GM21390 (cell line): ENCODE measurements at regions not wholly inside any gene's neighbourhood (a gene's known extent, or its start where the extent isn't known, plus 50 kb on each side); places are given as distances from the start of the nearest gene placed in this dataset.
"Not testable (repeated sequence)": the region's sequence is repeated elsewhere in the genome, so short reads cannot be mapped to it uniquely, and the experiment has no call there.

ENCODE experiments used
- ATAC-seq: cut with Tn5 transposase; IDR thresholded peaks from one replicate; pipeline ENCODE4 v1.9.1; 2021; ENCODE audit not compliant: unreplicated experiment

DNA sequence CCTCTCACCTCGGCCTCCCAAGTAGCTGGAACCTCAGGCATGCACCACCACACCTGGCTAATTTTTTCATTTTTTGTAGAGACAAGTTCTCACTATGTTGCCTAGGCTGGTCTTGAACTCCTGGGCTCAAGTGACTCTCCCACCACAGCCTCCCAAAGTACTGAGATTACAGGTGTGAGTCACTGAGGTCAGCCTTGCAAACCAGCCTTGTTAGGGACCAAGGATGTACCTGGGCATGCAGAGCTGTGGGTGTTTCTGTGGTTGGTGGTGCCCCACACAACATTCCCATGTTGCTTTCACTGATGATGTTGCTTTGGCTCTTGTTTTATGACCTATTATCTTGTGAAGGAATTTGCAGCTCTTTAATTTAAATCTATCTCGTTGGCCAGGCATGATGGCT is 54.8 kb downstream of the OTUD1 start:
- ATAC-seq, result no peak

GRCh38 chr10:23496727-23497126 is 57.9 kb downstream of the OTUD1 start:
- ATAC-seq, result no peak

DNA sequence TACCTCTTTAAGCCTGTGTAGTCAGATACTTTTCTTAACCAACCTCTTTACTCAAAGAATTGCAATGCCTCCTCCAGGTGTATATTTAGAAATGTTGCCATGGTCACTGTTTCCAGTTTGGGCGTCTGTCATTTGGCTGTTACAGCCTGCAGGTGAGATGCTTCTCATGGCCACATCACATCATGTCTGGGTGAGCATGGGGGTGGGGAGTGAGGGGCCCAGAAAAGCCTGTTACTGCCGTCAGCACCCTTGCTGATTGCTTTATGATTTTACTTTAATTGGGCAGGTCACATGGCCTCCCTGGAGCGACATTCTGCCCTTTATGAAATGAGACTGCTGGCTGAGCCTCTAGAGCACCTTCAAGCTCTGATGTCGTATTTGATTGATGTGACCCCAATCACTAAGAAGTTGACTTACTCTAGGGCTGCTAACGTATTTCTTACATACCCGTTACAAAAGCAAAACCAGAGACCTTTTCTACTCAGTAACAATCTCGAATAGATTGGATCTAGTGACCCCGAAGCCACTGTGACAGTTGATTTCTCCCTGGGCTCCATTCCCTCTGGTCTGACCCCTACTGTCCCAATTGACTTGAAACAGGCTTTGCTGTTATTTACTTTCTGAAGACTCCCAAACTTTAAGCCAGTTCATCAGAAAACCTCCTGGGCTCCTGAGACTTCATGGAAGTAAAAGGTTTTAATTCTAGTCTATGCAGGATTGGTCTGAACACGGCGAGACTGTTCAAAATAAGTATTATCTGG is 60.7 kb downstream of the OTUD1 start:
- ATAC-seq, result no peak

- ATAC-seq, result no peak
Measured at GRCh38 chr10:23505797-23506465, 67.1 kb downstream of the OTUD1 start.

DNA sequence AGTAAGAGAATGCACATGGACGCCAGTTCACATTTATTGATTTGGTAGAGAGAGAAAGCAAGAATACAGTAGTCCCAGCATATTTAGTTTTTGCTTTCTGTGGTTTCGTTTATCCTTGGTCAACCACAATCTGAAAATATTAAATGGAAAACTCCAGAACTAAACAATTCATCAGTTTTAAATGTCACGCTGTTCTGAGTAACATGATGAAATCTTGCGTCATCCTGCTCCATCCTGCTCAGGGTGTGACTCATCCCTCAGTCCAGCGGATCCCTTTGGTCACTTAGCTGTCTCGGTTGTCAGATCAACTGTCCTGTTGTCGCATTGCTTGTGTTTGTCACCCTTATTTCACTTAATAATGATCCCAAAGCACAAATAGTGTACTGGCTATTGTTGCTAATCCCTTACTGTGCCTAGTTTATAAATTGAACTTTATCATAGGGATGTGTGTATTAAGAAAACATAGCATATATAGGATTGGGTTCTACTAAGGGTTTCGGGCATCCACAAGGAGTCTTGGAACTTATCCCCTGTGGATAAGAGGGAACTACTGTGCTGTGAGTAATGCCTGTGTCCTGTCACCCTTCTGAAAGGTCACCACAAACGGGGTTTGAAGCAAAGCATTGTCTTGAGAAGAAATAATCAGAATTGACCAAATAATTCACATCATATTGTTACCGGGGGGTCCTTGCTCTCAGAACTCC is 73.6 kb downstream of the OTUD1 start:
- ATAC-seq, result no peak

GRCh38 chr10:23513621-23514020 is 74.7 kb downstream of the OTUD1 start:
- not testable (repeated sequence) for ATAC-seq

- ATAC-seq, result no peak
Measured at GRCh38 chr10:23514321-23514720, 75.4 kb downstream of the OTUD1 start.

DNA sequence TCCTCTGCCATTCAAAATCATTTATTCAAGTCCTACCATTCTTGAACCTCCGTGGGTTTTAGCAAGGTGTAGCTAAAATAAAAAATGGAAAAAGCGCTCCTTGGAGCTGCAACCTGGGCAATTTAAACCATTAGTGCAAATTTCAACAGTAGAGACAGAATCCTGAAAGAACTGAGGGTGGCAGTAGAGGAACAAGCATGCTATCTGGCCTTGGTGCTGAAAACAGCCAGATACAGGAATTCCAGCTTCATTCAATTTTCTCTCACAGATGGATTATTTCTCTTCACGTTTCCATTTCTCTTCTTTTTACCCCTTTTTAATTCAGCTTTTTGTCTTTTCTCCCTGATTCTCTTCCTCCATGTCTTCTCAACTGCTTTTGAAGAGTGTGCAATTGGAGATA is 77.7 kb downstream of the OTUD1 start:
- no peak for ATAC-seq

- ATAC-seq, result no peak
Measured at GRCh38 chr10:23517155-23517554, 78.3 kb downstream of the OTUD1 start.

DNA sequence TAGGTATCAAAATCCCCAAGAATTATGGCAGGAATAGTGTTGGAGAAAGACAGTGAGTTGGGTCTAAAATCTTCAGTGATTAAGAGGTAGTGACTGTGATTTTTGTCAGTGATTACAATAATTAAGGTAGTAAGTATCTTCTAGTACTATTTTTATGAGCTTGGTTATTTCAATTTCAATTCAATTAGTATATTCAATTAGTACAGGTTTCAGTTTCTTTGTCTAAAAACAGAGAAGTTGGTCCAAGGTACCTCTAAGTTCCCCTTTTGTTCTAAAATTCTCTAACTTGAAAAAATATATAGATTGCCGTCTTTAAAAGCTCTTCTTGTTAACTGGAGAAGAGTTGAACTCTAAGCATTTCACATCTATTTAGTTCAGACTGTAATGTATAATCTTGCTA is 82.9 kb downstream of the OTUD1 start:
- no peak for ATAC-seq

DNA sequence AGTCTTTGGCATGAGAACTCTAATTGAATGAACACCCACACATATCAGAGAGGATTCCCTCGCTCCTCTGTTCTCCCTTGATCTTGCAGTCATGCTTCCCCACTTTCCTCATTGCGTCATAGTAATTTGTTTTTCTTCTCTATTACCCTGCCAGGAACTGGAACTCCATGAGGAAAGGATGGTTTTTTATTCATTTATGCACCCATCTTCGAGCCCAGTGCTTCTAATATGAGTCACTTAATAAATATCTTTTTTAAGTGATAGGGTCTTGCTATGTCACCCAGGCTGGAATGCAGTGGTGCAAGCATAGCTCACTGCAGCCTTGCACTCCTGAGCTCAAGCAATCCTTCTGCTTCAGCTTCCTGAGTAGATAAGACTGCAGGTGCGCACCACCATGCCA is 83.5 kb downstream of the OTUD1 start:
- ATAC-seq, result no peak

DNA sequence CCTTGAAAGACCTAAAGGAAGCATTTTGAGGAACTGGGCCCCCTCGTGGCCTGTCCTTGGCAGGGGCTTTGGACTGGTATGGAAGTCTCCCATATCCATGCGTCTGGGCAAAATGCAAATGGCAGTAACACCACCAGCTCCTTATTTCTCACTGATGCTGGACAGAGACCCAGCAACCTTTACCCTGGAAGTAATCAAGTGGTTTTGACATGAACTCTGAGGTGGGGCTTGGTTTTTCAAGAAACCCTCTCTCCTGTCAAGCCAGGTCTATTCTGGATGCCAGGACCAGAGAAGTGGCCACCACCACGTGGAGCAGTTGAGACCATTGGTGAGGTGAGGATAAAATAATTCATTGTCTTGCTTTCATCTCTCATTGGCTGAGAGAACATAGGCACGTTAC is 84.4 kb downstream of the OTUD1 start:
- ATAC-seq, result no peak

GRCh38 chr10:23525406-23525805 is 86.5 kb downstream of the OTUD1 start:
- ATAC-seq, result peak; percentile 65

GRCh38 chr10:23528419-23528818 is 89.5 kb downstream of the OTUD1 start:
- no peak for ATAC-seq

GRCh38 chr10:23529625-23530024 is 90.8 kb downstream of the OTUD1 start:
- ATAC-seq, result no peak

DNA sequence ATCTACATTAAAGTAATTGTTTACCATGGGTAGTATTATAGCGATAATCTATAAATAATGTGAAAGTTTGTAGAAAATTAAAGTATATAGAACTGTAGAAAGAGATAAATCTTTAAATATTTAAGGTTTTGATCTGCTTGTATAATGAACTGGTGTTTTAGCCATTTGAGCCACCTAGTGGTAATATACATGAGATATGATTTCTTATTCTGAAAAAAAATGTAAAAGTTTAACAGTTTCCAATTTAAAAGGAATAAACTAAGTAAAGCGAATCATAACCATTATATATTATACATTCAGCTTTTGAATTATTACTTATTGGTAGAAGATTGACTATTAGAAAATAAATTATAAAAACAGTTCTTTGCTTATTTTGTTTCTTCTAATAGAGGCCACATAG is 91.2 kb downstream of the OTUD1 start:
- ATAC-seq, result no peak

DNA sequence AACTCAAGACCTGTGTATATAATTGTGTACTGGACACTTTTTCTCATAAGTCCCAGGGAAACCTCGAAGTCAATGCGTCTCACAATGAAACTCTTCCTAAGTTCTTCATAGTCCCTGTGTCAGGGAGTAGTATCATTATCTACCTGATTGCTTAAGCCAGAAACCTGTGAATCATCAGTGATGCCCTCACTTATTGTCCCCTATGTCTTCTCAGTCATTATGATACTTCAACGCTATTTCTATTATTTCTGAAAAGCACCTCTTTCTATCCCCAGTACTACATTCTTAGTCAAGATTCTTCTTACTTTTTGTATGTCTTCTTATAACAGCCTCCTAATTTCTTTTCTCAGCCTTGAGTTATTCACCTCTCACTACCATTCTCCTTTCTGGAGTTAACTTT is 94.3 kb downstream of the OTUD1 start:
- ATAC-seq, result no peak

DNA sequence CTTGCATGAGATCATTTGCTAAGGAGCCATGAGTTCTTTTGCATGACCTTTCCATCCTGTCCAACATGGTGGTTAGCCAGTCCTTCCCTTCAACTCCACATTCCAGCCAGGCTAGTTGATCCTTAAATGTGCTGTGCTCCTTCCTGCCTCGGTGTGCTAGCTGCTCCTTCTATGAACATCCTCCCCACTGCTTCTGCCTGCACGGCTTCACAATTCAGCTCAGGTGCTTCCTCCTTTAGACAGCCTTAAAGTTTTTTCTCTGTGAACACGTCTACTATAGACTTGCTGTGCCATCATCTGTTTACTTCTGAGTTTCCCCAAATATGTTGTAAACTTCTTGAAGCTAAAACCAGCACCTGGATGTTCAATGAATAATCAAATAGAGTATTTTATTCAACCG is 95.5 kb downstream of the OTUD1 start:
- no peak for ATAC-seq

DNA sequence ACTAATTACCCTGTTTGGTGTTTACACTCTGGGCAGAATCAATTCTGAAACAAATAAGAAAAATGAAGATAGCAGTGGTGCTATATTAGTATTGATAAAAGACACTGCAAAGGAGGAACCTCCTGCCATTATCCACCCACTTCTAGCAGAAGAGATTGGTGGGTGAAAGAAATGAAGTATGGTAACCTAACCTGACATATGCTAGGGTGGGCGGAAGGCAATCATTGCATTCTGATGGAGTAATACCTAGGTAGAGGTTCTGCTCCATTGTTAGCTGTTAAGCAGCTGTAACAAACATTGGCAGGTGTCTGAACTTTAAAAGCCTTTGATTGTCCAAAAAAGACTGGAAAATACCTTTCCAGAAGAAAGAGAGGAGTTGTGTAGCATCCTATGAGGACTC is 95.9 kb downstream of the OTUD1 start:
- no peak for ATAC-seq

DNA sequence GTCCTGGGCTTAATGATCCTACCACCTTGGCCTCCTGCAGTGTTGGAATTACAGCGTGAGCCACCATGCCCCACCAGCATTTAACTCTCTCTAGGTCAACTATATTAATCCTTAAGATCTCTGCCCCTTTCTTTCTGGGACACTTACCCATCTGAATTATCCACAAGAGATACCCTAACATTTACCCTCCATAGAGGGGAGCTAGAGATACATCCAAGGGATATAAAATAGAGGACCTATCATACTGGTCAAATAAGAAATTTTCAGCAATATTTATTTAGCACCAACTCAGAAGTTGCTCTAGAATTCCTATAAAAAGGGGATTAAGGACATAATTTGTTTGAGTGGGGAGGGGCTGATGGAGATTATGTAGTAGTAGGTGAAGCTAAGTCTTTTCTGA is 96.5 kb downstream of the OTUD1 start:
- ATAC-seq, result no peak

- ATAC-seq, result no peak
Measured at GRCh38 chr10:23538968-23539367, 100.1 kb downstream of the OTUD1 start.

DNA sequence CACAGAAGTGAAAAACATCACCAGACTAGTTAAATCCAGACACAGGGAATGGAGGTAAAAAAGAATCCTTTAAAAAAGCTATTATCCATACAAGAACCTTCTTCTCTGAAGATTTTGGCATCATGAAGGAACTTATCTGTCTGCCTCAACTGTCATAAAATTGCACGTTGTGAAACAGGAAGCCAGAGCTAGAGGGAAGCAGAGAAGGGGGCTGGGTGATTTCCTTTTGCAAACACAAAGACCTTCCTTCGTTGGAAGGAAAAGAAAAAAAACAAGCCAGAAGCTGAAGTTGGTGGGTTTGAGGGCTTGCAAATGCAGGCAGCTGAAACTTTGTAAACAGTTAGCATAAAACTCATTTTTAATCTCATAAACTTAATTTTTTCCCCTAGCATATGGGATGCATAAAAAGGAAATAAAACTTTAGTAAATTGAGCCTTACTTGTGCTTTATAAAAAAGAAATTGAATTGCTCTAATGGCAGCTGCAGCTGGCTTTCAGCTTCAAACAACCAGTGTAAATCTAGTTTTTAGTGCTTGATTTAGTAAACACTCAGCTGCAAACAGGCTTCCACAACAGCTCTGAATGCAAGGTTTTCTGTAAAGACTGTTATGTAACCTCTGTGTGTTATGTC is 101.6 kb downstream of the OTUD1 start:
- ATAC-seq, result no peak
